K562 (cell line): ENCODE measurements at regions not wholly inside any gene's neighbourhood (a gene's known extent, or its start where the extent isn't known, plus 50 kb on each side); places are given as distances from the start of the nearest gene placed in this dataset.
A peak's percentile ranks its signal among the peaks of the same experiment; 100 is the strongest.

ENCODE experiments used
- BCLAF1 ChIP-seq, 2 experiments: fragments of 450-650 bp in 1 of 2; IDR thresholded peaks; 2 replicates each; pipeline ENCODE4 v1.6.1; 2011 to 2017; ENCODE audit warnings: low read depth in 2 of 2, antibody characterized with exemption in 1 of 2, borderline replicate concordance in 1 of 2, low read length in 1 of 2, mild to moderate bottlenecking in 1 of 2, mixed read lengths in 1 of 2; ENCODE audit not compliant: control insufficient read depth in 1 of 2
- CEBPZ ChIP-seq: fragments of 150-350 bp; IDR thresholded peaks from 2 replicates; pipeline ENCODE4 v1.6.1; 2014; ENCODE audit warnings: low read depth, mild to moderate bottlenecking, low read length, borderline replicate concordance
- CHD1 ChIP-seq: fragments of 200-600 bp; sonication (generic); IDR thresholded peaks from one replicate; pipeline ENCODE4 v1.6.1; 2012; ENCODE audit warnings: mild to moderate bottlenecking, moderate library complexity, low read length, inconsistent platforms
- ELF2 ChIP-seq: fragments of 250-450 bp; sonication (Bioruptor Pico); IDR thresholded peaks from 2 replicates; pipeline ENCODE4 v1.5.0; 2021; ENCODE audit warnings: mild to moderate bottlenecking
- FOXA1 ChIP-seq: fragments of 450-650 bp; IDR thresholded peaks from 2 replicates; pipeline ENCODE4 v1.6.1; 2016; ENCODE audit warnings: mild to moderate bottlenecking, borderline replicate concordance
- HDAC2 ChIP-seq: fragments of 450-650 bp; IDR thresholded peaks from 2 replicates; pipeline ENCODE4 v1.6.1; 2016; ENCODE audit warnings: mild to moderate bottlenecking
- HLTF ChIP-seq: fragments of 450-650 bp; IDR thresholded peaks from 2 replicates; pipeline ENCODE4 v1.6.1; 2016
- HNRNPUL1 ChIP-seq: fragments of 200-400 bp; formaldehyde crosslinking; IDR thresholded peaks from 2 replicates; pipeline ENCODE4 v1.6.1; 2017; ENCODE audit warnings: low read length
- IFI16 ChIP-seq: fragments of 250-450 bp; sonication (Bioruptor Pico); IDR thresholded peaks from 2 replicates; pipeline ENCODE4 v2.1.2; 2022; ENCODE audit warnings: mild to moderate bottlenecking, inconsistent platforms
- MCM3 ChIP-seq: fragments of 450-650 bp; IDR thresholded peaks from 2 replicates; pipeline ENCODE4 v1.6.1; 2016
- NBN ChIP-seq: fragments of 450-650 bp; IDR thresholded peaks from 2 replicates; pipeline ENCODE4 v1.6.1; 2016; ENCODE audit warnings: low read depth, mild to moderate bottlenecking
- TRIM25 ChIP-seq: fragments of 450-650 bp; IDR thresholded peaks from 2 replicates; pipeline ENCODE4 v1.7.0; 2016; ENCODE audit warnings: borderline replicate concordance
- ZFP36 ChIP-seq: fragments of 150-350 bp; IDR thresholded peaks from 2 replicates; pipeline ENCODE4 v1.6.1; 2018; ENCODE audit warnings: low read length, low read depth; ENCODE audit not compliant: partially characterized antibody
- ZNF277 ChIP-seq: fragments of 250-450 bp; sonication (Bioruptor Pico); IDR thresholded peaks from 2 replicates; pipeline ENCODE4 v1.8.0; 2022; ENCODE audit warnings: inconsistent platforms, mild to moderate bottlenecking, moderate library complexity, borderline replicate concordance
- ZNF695 ChIP-seq: fragments of 450-650 bp; formaldehyde crosslinking; IDR thresholded peaks from 2 replicates; pipeline ENCODE4 v1.4.0; 2020; ENCODE audit warnings: mild to moderate bottlenecking, moderate library complexity
- ZSCAN32 ChIP-seq: fragments of 450-650 bp; formaldehyde crosslinking; IDR thresholded peaks from 2 replicates; pipeline ENCODE4 v1.4.0; 2020; ENCODE audit warnings: mild to moderate bottlenecking, moderate library complexity

- TF ChIP-seq CHD1, result no peak
- no peak for TF ChIP-seq HDAC2
- no peak for TF ChIP-seq IFI16 (CRISPR knock-in tag)
- no peak for TF ChIP-seq NBN
- no peak for TF ChIP-seq HNRNPUL1
- no peak for TF ChIP-seq ZSCAN32 (CRISPR knock-in tag)
- no peak for TF ChIP-seq FOXA1
- TF ChIP-seq MCM3, result no peak
- TF ChIP-seq ZNF695 (CRISPR knock-in tag), result no peak
- no peak for TF ChIP-seq HLTF
- no peak for TF ChIP-seq TRIM25
- 0 out of 2 replicates have a peak, but pooled peaks have one; percentile 25 for TF ChIP-seq CEBPZ
- peak; percentile 43 for TF ChIP-seq ZFP36
- TF ChIP-seq ELF2 (CRISPR knock-in tag), result peak; percentile 49; the same call in 1 of the 2 replicates
- TF ChIP-seq BCLAF1 (IDR thresholded peaks at IDR 0.05; ENCODE audit: borderline replicate concordance in 1 of 2, control insufficient read depth in 1 of 2, low read depth in 2 of 2, low read length in 1 of 2), result peak in 1 of 2 experiments; percentile 55; a peak in 1 of 4 replicates
- TF ChIP-seq ZNF277 (CRISPR knock-in tag), result no peak
Measured at GRCh38 chr6:27575594-27576361, 102.9 kb upstream of the ZNF184 start (continued).
